Adipocyte (in vitro differentiated cells): ENCODE measurements at regions not wholly inside any gene's neighbourhood (a gene's known extent, or its start where the extent isn't known, plus 50 kb on each side); places are given as distances from the start of the nearest gene placed in this dataset.
"Not testable (repeated sequence)": the region's sequence is repeated elsewhere in the genome, so short reads cannot be mapped to it uniquely, and the experiment has no call there.

Experiments used
- DNase-seq: peaks from one replicate; pipeline ENCODE4 v3.0.0-alpha.2; 2015; ENCODE audit warnings: low read depth
- H3K27me3 ChIP-seq: replicated peaks from 2 replicates; pipeline ENCODE4 v1.7.0; 2013; ENCODE audit warnings: mild to moderate bottlenecking, low read length, moderate library complexity; ENCODE audit not compliant: control insufficient read depth, insufficient read depth
- H3K36me3 ChIP-seq: 2 replicates; pipeline ENCODE4 v1.7.0; 2013; ENCODE audit warnings: low read length, mild to moderate bottlenecking, moderate library complexity; ENCODE audit not compliant: control insufficient read depth, insufficient read depth, severe bottlenecking
- H3K4me1 ChIP-seq: 2 replicates; pipeline ENCODE4 v1.7.0; 2013; ENCODE audit warnings: mild to moderate bottlenecking, low read length, moderate library complexity; ENCODE audit not compliant: control insufficient read depth, insufficient read depth
- H3K4me3 ChIP-seq: 2 replicates; pipeline ENCODE4 v1.7.0; 2013; ENCODE audit warnings: mild to moderate bottlenecking, low read length, moderate library complexity
- H3K9ac ChIP-seq: 2 replicates; pipeline ENCODE4 v1.7.0; 2013; ENCODE audit warnings: mild to moderate bottlenecking, low read length, moderate library complexity
- H3K9me3 ChIP-seq: 2 replicates; pipeline ENCODE4 v1.7.0; 2013; ENCODE audit warnings: mild to moderate bottlenecking, low read length, moderate library complexity; ENCODE audit not compliant: control insufficient read depth

DNA sequence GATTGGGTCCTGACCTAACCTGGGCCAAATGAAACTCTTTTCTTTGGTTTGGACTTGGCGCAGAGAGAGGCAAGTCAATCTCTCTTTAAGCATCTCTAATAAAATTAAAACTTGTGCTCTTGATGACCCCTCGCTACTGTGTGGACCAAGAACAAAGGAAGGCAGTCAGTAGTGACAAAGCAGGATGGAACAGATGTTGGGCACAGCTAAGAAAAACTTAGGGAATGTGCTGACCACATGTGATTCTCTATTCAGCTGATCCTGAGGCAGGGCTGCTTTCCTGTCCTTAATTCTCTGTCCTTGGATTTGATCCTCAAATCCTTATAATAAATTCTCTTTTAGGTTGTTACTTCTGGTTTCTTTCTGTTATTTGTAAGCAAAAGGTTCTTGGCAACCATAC lies 259.9 kb downstream of the ZIC1 start:
- Histone ChIP-seq H3K4me3 (no peak overlapping the region), H3K27me3 (no peaks in the 10 kb centered on the region), H3K4me1 (no peaks in the 10 kb centered on the region), H3K36me3 (no peaks in the 10 kb centered on the region), H3K9ac (no peak overlapping the region), H3K9me3 (no peaks in the 10 kb centered on the region)
- DNase-seq = no peak

DNA sequence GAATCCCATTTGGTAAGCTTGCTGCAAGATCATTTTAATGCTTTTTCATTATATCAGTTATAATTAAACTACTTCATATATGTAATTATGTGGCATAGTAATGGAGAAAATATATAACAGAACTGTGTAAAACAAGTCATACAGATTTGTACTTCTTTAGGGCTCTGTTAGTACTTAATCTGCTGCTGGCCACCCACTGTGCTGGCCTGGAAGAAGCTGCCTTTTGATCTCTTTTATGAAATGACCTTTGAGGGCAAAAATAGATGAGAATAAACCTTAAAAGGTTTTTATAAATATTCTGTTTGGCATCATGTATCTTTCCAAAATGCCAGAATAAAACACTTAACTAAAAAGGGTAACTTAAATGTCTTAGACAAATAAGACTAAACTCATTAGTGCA lies 262.9 kb downstream of the ZIC1 start:
- Histone ChIP-seq H3K36me3 (no peaks in the 10 kb centered on the region), H3K9ac (no peak overlapping the region), H3K4me3 (no peak overlapping the region), H3K9me3 (no peaks in the 10 kb centered on the region), H3K27me3 (no peaks in the 10 kb centered on the region), H3K4me1 (no peaks in the 10 kb centered on the region)
- no peak for DNase-seq

DNA sequence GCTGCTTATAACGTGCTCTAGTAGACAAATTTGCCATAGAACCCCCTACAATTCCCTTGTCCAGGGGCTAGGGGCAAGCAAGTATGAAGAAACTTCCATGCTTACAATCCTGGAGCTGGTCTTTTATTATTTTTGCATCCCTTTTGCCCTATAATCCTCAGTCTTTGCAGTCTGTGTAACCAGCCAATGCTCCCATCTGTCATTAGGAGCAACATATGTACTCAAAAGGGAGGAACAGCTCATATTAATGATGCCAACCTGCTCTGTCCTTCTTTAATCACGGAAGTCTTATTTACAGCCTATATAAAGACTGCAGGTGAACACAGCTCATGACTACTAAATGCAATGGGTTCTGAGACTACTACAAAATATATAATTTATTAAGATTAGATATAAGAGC lies 263.3 kb downstream of the ZIC1 start:
- Histone ChIP-seq H3K36me3 (no peaks in the 10 kb centered on the region), H3K4me3 (no peak overlapping the region), H3K9ac (no peak overlapping the region), H3K27me3 (no peaks in the 10 kb centered on the region), H3K4me1 (no peaks in the 10 kb centered on the region), H3K9me3 (no peaks in the 10 kb centered on the region)
- DNase-seq = no peak

DNA sequence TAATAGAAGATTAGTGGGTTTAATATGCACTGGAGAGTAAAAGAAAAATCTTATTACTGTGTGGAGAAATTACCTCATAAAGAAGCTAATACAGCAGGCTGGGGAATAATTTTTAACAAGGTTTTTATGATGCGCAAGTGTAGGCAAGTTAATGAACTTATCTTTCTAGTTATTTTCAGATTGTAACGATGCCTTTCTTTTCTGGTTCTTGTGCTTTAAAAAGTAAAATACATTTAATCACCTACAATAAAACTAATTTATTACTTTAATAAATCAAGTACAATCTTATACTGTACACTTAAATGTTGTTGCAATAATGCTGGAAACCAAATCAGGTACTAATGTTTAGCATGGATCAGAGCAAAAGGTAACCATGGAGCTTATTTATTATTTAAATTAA lies 266.6 kb downstream of the ZIC1 start:
- no peaks in the 10 kb centered on the region for H3K27me3 ChIP-seq
- H3K4me3 ChIP-seq = no peak overlapping the region
- DNase-seq = no peak
- H3K4me1 ChIP-seq = no peaks in the 10 kb centered on the region
- no peaks in the 10 kb centered on the region for H3K36me3 ChIP-seq
- H3K9ac ChIP-seq = no peak overlapping the region
- no peaks in the 10 kb centered on the region for H3K9me3 ChIP-seq

DNA sequence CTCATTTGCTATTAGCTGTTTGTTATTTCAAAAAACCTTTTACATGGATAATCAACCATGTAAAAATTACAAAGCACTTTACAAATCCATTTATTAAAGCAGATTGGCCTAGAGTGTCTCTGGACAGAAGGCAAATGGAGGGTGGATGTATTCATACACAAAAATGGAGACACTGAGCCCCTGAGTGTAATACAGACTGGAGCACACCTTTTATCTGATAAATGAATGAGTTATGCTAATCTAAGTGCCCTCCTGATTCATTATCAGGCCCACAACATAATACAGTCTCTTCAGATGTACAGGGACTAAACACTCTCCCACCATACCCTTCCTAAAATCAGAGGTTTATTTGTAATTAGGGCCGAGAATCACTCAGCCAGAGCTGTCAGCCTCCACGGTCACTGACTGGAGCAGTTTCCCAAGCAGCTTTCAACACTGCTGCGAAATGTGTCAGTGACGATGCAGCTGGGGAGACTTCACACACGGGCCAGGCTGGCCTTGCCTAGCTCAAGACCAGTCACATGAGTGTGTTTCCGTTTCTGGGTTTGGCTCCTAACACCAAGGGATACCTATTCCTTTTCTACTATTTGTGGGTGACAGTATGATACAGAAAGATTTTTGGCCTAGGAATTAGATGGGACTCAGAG lies 271.8 kb downstream of the ZIC1 start:
- Histone ChIP-seq H3K4me3 (no peak overlapping the region), H3K36me3 (no peaks in the 10 kb centered on the region), H3K9ac (no peak overlapping the region), H3K27me3 (no peaks in the 10 kb centered on the region), H3K4me1 (no peaks in the 10 kb centered on the region), H3K9me3 (no peaks in the 10 kb centered on the region)
- no peak for DNase-seq

DNA sequence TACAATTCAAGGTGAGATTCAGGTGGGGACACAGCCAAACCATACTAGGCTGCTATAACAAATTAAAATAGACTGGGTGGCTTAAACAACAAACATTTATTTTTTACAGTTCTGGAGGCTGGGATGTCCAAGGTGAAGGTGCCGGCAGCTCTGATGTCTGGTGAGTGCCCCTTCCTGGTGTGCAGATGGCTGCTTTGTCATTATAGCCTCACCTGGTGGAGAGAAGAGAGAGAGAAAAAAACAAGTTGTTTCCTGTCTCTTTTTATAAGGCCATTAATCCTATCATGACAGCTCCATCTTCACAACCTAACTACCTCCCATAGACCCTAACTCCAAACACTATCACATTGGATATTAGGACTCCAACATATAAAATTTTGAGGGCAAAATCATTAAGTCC lies 279.7 kb downstream of the ZIC1 start:
- no peak for DNase-seq
- Histone ChIP-seq H3K36me3 (no peaks in the 10 kb centered on the region), H3K4me3 (no peak overlapping the region)

DNA sequence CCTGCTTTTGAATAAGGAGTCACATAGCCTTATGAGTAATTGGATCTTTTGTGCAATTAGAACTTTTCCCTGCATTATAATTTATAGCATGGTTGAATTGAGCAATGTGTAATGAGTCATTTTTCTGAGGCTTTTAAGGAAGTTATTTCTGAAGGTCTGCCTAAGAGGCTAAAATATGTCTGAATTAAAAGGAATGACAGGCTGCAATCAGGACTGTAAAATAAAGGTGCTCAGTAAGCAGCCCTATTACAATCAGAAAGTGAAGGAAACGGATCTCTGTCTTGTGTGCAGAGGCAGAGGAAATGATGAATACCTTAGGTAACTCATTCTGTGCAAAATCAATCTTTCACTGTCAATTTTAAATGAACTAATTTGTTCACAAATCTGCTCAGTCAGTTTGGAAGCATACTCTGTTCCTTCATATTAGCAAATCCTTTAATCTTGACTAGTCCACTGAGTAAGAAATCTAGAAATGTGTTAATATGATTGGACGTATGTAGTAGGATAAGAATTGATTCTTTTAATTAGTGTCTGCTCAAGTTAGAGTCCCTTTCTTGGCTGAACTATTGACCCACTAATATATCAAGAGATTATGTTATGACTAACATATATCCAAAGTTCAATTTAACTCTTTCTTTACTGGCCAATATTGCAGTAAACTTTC lies 290.1 kb downstream of the ZIC1 start:
- peak overlapping the region; percentile 15 for H3K9ac ChIP-seq
- no peaks in the 10 kb centered on the region for H3K9me3 ChIP-seq
- no peaks in the 10 kb centered on the region for H3K27me3 ChIP-seq

More for the DNA sequence above, 279.7 kb downstream of the ZIC1 start:
- Histone ChIP-seq H3K27me3 (no peaks in the 10 kb centered on the region), H3K9me3 (no peaks in the 10 kb centered on the region), H3K4me1 (no peaks in the 10 kb centered on the region), H3K9ac (no peak overlapping the region)

DNA sequence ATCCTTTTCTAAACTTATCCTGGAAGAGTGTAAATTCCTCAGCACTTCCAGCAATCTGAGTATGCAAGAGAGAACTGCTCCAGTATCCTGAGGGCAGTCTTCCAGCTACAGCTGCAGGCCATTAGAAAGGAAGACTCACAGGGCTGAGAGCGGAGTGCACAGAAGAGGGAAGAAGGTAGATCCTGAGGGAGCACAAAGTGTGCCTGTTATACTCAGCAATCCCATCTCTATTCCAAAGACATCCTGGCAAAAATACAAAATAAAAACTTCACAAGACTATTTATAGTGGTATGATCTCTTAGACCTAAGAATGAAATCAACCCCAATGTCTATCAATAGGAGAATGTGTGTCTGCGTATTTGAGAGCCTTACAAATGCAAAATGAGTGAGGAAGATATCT lies 292.0 kb downstream of the ZIC1 start:
- peak; percentile 7 for DNase-seq
- Histone ChIP-seq H3K27me3 (no peaks in the 10 kb centered on the region), H3K9ac (no peak overlapping the region), H3K4me1 (peaks cover 21% of the 10 kb centered on the region), H3K4me3 (no peak overlapping the region), H3K9me3 (no peaks in the 10 kb centered on the region), H3K36me3 (no peaks in the 10 kb centered on the region)

More for the DNA sequence above, 290.1 kb downstream of the ZIC1 start:
- H3K36me3 ChIP-seq = no peaks in the 10 kb centered on the region
- DNase-seq = peak; percentile 85
- peaks cover 21% of the 10 kb centered on the region for H3K4me1 ChIP-seq
- H3K4me3 ChIP-seq = peak overlapping the region; percentile 40

DNA sequence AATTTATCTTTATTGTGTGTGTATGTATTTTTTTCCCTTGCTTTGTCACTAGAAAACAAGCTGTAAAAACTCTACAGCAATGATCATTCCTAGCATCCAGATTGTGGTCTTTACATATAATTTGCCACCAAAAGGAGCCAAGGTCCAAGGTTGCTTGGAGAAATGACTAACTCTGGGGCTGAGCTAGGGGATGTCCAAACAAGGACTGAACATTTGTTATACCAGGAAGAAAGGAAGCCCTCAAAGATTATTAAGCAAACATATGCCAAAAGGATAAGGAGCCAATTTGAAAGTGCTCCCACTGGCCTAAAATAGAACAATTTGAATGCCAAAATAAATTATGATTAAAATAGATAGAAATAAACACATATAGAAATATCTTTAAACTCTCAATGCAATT lies 293.3 kb downstream of the ZIC1 start:
- H3K4me1 ChIP-seq = peaks cover 21% of the 10 kb centered on the region
- H3K9ac ChIP-seq = no peak overlapping the region
- H3K27me3 ChIP-seq = no peaks in the 10 kb centered on the region
- DNase-seq = no peak
- H3K36me3 ChIP-seq = no peaks in the 10 kb centered on the region
- no peak overlapping the region for H3K4me3 ChIP-seq
- no peaks in the 10 kb centered on the region for H3K9me3 ChIP-seq

DNA sequence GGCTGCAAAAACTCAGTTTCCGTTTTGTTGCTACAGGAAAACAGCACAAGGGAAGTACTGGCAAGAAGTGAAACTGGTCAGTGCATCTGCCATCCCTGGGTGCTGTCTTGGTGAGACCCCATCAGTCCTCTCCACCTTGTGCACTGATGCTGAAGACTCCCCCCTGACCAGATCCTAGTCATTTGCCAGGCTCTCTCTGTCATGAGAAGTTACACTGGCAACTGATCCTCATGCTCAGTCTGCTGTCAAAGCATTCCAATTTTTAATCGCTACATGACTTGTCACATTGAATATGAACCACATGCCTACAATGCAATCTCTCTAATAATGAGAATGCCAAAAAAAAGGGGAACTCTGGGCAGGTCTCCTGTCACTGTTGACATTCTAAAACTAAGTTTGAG lies 296.5 kb downstream of the ZIC1 start:
- Histone ChIP-seq H3K9me3 (no peaks in the 10 kb centered on the region), H3K9ac (no peak overlapping the region), H3K4me3 (no peak overlapping the region), H3K4me1 (peaks cover 5% of the 10 kb centered on the region), H3K36me3 (no peaks in the 10 kb centered on the region), H3K27me3 (no peaks in the 10 kb centered on the region)
- DNase-seq = no peak

DNA sequence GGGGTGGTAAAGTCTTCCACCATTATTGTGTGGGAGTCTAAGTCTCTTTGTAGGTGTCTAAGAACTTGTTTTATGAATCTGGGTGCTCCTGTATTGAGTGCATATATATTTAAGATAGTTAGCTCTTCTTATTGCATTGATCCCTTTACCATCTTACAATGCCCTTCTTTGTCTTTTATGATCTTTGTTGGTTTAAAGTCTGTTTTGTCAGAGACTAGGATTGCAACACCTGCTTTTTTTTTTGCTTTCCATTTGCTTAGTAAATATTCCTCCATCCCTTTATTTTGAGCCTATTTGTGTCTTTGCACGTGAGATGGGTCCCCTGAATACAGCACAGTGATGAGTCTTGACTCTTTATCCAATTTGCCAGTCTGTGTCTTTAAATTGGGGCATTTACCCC lies 301.6 kb downstream of the ZIC1 start:
- not testable (repeated sequence) for H3K4me1 ChIP-seq, H3K9ac ChIP-seq, DNase-seq, H3K36me3 ChIP-seq, H3K4me3 ChIP-seq, H3K27me3 ChIP-seq, H3K9me3 ChIP-seq

DNA sequence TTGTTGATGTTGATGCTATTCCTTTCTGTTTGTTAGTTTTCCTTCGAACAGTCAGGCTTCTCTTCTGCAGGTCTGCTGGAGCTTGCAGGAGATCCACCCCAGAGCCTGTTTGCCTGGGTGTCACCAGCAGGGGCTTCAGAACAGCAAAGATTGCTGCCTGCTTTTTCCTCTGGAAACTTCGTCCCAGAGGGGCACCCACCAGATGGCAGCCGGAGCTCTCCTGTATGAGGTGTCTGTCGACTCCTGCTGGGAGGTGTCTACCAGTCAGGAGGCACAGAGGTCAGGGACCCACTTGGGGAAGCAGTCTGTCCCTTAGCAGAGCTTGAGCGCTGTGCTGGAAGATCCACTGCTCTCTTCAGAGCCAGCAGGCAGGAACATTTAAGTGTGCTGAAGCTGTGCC lies 303.2 kb downstream of the ZIC1 start:
- Histone ChIP-seq H3K9me3 (no peaks in the 10 kb centered on the region), H3K27me3 (no peaks in the 10 kb centered on the region), H3K36me3 (no peaks in the 10 kb centered on the region), H3K9ac (no peak overlapping the region), H3K4me3 (no peak overlapping the region), H3K4me1 (no peaks in the 10 kb centered on the region)
- DNase-seq = no peak
